Parathyroid adenoma (tissue), 2 donors: ENCODE measurements at regions not wholly inside any gene's neighbourhood (a gene's known extent, or its start where the extent isn't known, plus 50 kb on each side); places are given as distances from the start of the nearest gene placed in this dataset.

Experiments
- H2AFZ ChIP-seq: fragments of 300-600 bp; sonication (generic); one replicate; pipeline ENCODE4 v1.7.0; 2017; ENCODE audit warnings: antibody characterized with exemption, mild to moderate bottlenecking
- H3K27ac ChIP-seq: fragments of 300-600 bp; sonication (generic); one replicate; pipeline ENCODE4 v1.7.0; 2017
- H3K27me3 ChIP-seq: fragments of 300-600 bp; sonication (generic); one replicate; pipeline ENCODE4 v1.7.0; 2017; ENCODE audit warnings: low read length; ENCODE audit not compliant: control insufficient read depth, insufficient read depth
- H3K36me3 ChIP-seq: fragments of 300-600 bp; sonication (generic); one replicate; pipeline ENCODE4 v1.7.0; 2017; ENCODE audit warnings: low read length; ENCODE audit not compliant: control insufficient read depth, insufficient read depth
- H3K4me1 ChIP-seq: fragments of 300-600 bp; sonication (generic); one replicate; pipeline ENCODE4 v1.7.0; 2017; ENCODE audit warnings: control low read depth
- H3K4me2 ChIP-seq: fragments of 300-600 bp; sonication (generic); one replicate; pipeline ENCODE4 v1.7.0; 2017; ENCODE audit warnings: low read length
- H3K4me3 ChIP-seq: fragments of 300-600 bp; sonication (generic); one replicate; pipeline ENCODE4 v1.7.0; 2017; ENCODE audit warnings: low read depth, low read length
- H3K79me2 ChIP-seq: fragments of 300-600 bp; sonication (generic); one replicate; pipeline ENCODE4 v1.7.0; 2017; ENCODE audit warnings: control low read depth
- H3K9ac ChIP-seq: fragments of 300-600 bp; sonication (generic); one replicate; pipeline ENCODE4 v1.7.0; 2017; ENCODE audit warnings: mild to moderate bottlenecking
- H3K9me3 ChIP-seq: fragments of 300-600 bp; sonication (generic); one replicate; pipeline ENCODE4 v1.7.0; 2017; ENCODE audit warnings: low read length; ENCODE audit not compliant: control insufficient read depth
- TF ChIP-seq, protein P1 (sequence below): fragments of 300-600 bp; sonication (generic); IDR thresholded peaks from one replicate; pipeline ENCODE4 v1.7.0; 2017; ENCODE audit warnings: antibody characterized with exemption, mild to moderate bottlenecking
- donor health status: primary hyperparathyroidism.

DNA sequence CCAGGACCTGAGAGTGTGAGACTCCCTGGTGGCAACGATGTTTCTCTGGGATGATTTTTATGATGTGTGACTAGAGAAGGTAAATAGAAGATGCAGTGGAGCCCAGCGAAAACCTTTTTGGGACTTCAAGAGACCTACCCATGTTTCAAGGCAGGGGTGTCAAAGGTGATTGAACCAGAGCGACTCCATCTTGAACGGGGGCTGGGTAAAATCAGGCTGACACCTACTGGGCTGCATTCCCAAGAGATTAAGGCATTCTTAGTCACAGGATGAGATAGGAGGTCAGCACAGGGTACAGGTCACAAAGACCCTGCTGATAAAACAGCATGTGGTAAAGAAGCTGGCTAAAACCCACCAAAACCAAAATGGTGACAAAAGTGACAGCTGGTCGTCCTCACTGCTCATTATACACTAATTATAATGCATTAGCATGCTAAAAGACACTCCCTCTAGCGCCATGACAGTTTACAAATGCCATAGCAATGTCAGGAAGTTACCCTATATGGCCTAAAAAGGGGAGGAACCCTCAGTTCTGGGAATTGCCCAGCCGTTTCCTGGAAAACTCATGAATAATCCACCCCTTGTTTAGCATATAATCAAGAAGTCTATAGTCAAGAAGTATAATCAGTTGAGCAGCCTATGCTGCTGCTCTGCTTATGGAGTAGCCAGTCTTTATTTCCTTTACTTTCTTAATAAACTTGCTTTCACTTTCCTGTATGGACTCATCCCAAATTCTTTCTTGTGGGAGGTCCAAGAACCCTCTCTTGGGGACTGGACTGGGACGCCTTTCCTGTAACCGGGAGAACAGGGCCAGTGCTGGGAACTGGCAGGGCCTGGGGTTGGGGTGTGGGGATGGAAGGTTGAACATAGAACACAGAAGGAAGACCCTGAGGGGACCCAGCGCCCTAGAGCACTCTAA is 526.4 kb downstream of the QKI start:
- H2AFZ ChIP-seq: peak overlapping the region; percentile 11
- no peak overlapping the region for H3K4me3 ChIP-seq
- no peaks in the 10 kb centered on the region for H3K9me3 ChIP-seq
- H3K27me3 ChIP-seq: no peaks in the 10 kb centered on the region
- H3K36me3 ChIP-seq: no peaks in the 10 kb centered on the region
- TF ChIP-seq, protein P1, sequence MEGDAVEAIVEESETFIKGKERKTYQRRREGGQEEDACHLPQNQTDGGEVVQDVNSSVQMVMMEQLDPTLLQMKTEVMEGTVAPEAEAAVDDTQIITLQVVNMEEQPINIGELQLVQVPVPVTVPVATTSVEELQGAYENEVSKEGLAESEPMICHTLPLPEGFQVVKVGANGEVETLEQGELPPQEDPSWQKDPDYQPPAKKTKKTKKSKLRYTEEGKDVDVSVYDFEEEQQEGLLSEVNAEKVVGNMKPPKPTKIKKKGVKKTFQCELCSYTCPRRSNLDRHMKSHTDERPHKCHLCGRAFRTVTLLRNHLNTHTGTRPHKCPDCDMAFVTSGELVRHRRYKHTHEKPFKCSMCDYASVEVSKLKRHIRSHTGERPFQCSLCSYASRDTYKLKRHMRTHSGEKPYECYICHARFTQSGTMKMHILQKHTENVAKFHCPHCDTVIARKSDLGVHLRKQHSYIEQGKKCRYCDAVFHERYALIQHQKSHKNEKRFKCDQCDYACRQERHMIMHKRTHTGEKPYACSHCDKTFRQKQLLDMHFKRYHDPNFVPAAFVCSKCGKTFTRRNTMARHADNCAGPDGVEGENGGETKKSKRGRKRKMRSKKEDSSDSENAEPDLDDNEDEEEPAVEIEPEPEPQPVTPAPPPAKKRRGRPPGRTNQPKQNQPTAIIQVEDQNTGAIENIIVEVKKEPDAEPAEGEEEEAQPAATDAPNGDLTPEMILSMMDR: no peak
- H3K27ac ChIP-seq: no peak overlapping the region
- no peak overlapping the region for H3K9ac ChIP-seq
- no peak overlapping the region for H3K4me2 ChIP-seq
- no peaks in the 10 kb centered on the region for H3K4me1 ChIP-seq
- H3K79me2 ChIP-seq: no peaks in the 10 kb centered on the region

DNA sequence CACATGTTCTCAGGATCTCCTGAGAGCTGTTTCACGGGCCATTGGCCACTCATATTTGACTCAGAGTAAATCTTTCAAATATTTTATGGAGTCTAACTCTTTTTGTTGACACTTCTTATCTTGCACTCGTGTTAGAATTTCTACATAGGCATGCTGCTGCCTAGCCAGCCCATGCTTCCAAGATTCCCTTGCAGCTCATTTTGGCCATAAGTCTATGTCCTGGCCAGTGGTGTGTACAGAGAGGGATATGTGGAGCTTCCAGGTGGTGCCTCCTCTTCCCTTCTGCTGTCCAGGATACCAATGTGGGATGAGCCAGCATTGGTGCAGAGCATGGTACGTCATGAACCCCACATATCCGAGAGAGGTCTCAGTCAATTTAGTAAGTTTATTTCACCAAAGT is 522.6 kb downstream of the QKI start:
- H3K79me2 ChIP-seq: no peaks in the 10 kb centered on the region
- H3K9ac ChIP-seq: no peak overlapping the region
- no peaks in the 10 kb centered on the region for H3K27me3 ChIP-seq
- TF ChIP-seq, protein P1: no peak
- no peaks in the 10 kb centered on the region for H3K9me3 ChIP-seq
- H3K4me3 ChIP-seq: no peak overlapping the region
- H3K4me2 ChIP-seq: no peak overlapping the region
- no peak overlapping the region for H2AFZ ChIP-seq
- no peaks in the 10 kb centered on the region for H3K4me1 ChIP-seq
- no peak overlapping the region for H3K27ac ChIP-seq
- no peaks in the 10 kb centered on the region for H3K36me3 ChIP-seq

DNA sequence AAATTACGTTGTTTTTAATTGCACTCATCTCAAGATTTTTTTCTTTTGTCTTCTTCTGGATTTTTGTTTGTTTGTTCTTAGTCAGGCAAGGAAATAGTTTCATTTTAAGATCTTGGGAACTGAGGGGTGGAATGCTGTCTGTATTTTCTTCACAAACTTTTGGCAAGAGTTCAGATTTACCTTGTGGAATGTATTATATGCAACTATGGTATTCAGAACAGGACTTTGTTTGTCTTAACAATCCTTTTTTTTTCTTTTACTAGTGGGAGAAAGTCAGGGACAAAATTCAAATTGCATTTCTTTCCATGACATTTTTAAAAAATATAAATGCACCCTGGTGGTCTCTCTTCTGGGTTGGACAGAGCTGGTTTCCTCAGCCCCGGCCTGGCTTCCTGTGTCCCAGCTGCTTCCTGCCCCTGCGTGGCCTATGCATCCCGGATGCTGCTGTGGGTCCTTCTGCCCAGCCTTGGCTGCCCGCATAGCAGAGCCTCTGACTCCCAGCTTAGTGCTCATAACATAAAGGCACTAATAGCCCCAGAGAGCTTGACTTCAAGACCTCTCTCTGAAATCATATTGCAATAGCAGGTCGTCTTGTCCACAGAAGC is 520.7 kb downstream of the QKI start:
- Histone ChIP-seq H2AFZ (no peak overlapping the region), H3K36me3 (no peaks in the 10 kb centered on the region), H3K4me1 (no peaks in the 10 kb centered on the region), H3K4me3 (no peak overlapping the region), H3K4me2 (no peak overlapping the region), H3K9ac (no peak overlapping the region), H3K9me3 (no peaks in the 10 kb centered on the region), H3K27me3 (no peaks in the 10 kb centered on the region), H3K27ac (no peak overlapping the region), H3K79me2 (no peaks in the 10 kb centered on the region)
- TF ChIP-seq, protein P1: no peak

DNA sequence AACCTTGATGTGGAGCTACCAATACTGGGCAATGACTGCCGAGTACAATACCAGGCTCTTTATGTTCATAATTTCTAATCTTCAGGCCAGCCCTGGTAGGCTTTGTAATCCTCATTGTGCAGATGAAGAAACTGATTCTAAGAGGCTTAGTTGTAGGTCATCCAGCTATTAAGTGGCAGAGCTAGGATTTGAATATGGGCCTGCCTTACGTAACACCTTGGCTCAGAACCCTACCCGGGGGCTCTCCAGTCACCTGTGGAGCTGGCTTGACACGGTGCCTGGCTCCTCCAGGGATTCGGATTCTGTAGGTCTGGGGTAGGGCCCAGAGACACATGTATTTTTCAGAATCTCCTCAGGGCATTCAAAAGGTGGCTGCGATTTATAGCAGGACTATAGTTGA is 515.5 kb downstream of the QKI start:
- no peak overlapping the region for H3K27ac ChIP-seq
- no peaks in the 10 kb centered on the region for H3K36me3 ChIP-seq
- H3K4me3 ChIP-seq: no peak overlapping the region
- no peak overlapping the region for H3K4me2 ChIP-seq
- TF ChIP-seq, protein P1: no peak
- no peak overlapping the region for H2AFZ ChIP-seq
- no peaks in the 10 kb centered on the region for H3K79me2 ChIP-seq
- no peaks in the 10 kb centered on the region for H3K27me3 ChIP-seq
- H3K9me3 ChIP-seq: no peaks in the 10 kb centered on the region
- no peak overlapping the region for H3K9ac ChIP-seq
- H3K4me1 ChIP-seq: no peaks in the 10 kb centered on the region
